ENCODE measurements at regions not wholly inside any gene's neighbourhood (a gene's known extent, or its start where the extent isn't known, plus 50 kb on each side); places are given as distances from the start of the nearest gene placed in this dataset.
"Not testable (repeated sequence)": the region's sequence is repeated elsewhere in the genome, so short reads cannot be mapped to it uniquely, and the experiment has no call there.

DNA sequence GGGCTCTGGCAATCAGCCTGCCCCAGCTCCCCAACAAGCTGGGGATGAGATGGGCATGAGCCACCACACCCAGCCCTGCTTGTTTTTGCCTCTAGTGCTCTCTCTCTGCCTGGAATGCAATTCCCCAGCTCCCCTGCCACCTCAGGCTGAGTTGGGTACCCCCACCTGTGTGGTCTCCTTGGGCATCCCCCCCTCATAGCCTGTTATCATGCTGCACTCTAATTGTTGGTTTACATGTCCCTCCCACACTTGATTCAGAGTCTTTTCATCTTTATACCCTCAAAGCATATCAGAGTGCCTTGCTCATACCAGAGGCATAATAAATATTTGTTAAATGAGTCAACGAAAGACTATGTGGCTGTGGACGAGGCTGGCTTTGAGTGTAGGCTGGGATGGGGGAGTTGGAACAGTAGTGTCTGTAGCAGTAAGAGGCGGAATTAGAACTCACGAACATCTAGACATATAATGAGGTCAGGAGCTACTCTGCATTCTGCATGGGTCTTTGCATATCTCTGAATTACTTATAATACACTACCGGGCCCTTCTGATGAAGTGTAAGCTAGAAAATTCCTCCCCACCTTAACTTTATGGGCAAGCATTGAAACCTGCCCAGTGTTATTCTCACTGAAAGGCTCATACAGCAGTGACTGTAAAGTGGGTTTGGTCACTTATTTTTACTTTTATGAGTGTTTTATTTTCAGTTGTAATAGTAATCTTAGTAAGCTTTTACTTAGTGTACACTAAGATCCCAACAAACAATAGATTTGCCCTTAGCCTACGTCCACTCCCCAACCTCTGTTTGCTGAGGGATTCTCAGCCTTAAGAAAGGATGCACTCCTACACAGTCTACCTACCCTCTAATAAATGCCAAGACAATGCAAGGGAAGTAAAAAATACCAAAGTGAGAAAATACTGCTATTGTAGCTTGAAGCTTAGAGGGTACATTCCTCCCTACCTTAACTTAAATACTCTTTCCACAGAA is 58.7 kb downstream of the EDN1 start:
- DNase-seq (ENCODE audit: low read depth in 4 of 4, low spot score in 3 of 4): no peak

DNA sequence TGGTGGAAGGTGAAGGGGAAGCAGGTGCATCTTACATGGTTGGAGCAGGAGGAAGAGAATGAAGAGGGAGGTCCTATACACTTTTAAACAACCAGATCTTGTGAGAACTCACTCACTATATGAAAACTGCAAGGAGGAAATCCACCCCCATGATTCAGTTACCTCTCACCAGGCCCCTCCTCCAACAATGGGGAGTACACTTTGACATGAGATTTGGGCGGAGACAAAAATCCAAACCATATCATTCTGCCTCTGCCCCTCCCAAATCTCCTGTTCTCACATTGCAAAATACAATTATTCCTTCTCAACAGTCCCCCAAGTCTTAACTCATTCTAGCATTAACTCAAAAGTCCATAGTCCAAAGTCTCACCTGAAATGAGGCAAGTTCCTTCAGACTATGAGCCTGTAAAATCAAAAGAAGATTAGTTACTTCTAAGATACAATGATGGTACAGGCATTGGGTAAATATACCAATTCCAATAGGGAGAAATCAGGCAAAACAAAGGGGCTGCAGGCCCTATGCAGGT is 60.5 kb downstream of the EDN1 start:
- no peak for DNase-seq (ENCODE audit: low read depth in 4 of 4, low spot score in 3 of 4)

DNA sequence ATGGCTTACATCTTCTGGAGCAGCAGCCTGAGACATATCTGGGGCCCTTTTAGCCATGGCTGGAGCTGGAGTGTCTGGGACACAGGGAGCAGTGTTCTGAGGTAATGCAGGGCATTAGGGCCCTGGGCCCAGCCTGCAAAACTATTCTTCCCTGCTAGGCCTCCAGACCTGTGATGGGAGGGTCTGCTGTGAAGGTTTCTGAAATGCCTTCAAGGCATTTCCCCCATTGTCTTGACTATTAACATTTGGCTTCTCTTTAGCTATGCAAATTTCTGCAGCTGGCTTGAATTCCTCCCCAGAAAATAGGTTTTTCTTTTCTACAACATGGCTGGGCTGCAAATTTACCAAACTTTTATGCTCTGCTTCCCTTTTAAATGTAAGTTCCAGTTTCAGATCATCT is 61.5 kb downstream of the EDN1 start:
- no peak for DNase-seq (ENCODE audit: low read depth in 4 of 4, low spot score in 3 of 4)

DNA sequence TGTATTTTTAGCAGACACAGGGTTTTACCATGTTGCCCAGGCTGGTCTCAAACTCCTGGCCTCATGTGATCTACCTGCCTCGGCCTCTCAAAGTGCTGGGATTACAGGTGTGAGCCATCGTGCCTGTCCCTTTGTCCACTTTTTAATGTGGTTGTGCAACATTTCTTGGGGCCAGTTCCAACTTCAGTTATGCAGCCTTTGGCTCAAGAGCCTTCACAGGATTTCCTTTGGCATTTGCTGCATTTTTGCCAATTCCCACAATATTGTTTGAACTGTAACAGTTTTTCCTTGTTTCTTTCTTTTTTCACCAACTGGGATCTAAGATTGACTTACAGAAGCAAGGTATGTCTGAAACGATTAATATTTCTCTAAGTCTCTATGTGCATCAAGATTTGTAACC is 63.6 kb downstream of the EDN1 start:
- no peak for DNase-seq (ENCODE audit: low read depth in 4 of 4, low spot score in 3 of 4)

DNA sequence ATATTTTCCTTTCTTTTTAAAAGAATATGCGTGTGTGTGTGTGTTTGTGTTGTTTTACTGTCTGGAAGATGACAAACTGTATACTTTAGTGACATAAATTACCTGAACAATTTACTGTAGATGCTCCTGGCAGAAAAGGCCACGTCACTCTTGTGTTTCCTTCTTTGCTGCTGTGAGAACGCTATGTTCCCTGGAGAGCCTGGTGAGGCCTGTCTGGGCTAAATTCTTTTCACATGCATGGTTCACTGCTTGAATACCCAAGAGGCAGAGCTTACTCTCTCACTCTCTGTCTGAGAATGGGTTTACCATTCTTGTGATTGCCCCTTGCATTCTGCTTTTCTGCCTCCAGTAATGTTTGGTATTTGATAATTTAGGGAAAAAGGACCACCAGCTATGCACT is 64.3 kb downstream of the EDN1 start:
- no peak for DNase-seq (ENCODE audit: low read depth in 4 of 4, low spot score in 3 of 4)

DNA sequence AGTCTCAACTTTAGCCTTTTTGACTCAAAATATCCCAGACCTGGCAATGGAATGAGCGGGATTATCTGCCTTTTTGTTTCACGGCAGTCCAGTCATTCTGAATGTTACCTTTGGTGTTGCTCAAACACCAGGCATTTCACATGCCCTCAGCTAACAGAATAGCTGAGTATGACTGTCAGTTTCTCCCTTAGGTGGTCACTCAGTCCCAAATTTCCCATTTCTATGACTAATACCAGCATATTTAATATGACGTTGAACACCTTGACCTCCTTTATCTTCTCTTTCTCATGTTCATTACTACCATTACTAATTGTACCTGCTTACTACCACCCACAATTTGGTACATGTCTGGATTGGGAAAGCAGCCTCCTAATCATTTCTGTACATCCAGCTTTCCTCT is 65.2 kb downstream of the EDN1 start:
- no peak for DNase-seq (ENCODE audit: low read depth in 4 of 4, low spot score in 3 of 4)

DNA sequence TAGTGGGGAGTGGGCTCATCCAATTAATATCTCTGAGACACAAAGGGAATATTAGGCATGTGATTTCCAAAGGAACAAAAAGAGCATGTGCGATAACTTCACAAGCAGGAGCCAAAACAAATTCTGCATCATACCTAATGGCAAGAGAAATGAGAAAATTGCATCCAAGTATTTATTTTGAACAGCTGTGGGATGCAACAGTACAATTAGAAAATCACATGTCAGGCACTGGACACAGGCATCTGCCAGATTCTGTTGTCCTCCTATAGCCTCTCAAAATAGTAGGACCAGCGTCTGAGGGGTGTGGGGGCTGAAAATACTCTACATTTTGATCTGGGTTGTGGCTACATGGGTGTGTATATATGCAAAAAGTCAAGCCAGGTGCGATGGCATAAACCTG is 66.3 kb downstream of the EDN1 start:
- no peak for DNase-seq (ENCODE audit: low read depth in 4 of 4, low spot score in 3 of 4)

DNA sequence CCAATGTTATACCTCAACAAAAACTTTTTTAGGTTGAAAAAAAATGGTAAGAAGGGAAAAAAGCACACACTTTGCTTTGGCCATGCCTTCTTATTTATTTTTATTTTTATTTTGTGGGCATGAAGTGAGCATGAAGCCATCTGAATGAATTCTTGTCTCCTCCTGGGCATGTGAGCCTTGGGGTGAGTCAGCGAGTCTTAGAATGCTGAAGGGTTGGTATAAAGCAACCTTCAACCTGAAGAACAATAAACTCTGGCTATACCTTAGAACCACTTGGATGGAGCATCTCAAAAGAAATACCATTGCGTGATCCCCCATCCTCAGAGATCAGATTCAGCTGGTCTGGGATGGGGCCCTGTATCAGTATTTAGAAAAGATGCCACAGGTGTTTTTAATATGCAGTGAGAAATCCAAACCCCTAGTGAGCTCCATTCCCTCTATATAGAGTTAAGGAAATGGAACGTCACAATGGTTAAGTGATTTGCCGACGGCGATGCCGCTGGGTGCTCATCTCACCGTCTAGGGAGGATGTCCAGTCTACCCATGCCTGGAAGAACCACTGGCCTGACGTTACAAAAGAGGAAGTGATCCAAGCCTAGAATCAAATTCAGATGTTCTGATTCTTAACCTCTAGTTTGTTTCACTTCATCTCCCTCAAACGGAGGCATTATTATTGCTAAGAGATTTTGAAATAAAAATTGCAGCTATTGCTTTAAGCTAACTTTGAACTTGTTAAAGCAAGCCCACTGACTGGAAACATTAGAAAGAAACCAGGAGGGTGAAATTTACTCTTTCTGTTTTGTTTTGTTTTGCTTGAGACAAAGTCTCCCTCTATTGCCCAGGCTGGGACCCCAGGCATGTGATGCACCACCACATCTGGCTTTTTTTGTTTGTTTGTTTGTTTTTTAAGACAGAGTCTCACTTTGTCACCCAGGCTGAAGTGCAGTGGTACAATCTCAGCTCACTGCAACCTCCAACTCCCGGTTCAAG is 67.1 kb downstream of the EDN1 start:
- DNase-seq (ENCODE audit: low read depth in 4 of 4, low spot score in 3 of 4): no peak

DNA sequence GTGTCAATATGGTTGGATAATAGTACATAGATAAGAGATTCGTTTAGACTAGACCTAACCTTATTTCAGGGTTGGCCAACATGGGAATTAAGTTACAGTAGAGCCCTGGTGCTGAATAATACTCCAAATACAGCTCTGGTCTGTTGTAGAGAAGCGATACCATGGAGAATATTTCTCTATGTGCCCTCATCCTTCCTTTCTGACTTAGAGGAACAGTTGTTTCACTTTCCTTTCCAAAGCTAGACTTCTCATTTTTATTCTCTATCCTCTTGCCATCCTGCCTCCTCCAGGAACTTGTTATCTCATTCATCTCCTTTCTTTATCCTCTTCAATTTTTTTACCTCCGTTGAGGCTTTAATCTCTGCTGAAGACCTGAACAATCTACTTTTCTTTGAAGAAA is 68.9 kb downstream of the EDN1 start:
- DNase-seq (ENCODE audit: low read depth in 4 of 4, low spot score in 3 of 4): no peak

DNA sequence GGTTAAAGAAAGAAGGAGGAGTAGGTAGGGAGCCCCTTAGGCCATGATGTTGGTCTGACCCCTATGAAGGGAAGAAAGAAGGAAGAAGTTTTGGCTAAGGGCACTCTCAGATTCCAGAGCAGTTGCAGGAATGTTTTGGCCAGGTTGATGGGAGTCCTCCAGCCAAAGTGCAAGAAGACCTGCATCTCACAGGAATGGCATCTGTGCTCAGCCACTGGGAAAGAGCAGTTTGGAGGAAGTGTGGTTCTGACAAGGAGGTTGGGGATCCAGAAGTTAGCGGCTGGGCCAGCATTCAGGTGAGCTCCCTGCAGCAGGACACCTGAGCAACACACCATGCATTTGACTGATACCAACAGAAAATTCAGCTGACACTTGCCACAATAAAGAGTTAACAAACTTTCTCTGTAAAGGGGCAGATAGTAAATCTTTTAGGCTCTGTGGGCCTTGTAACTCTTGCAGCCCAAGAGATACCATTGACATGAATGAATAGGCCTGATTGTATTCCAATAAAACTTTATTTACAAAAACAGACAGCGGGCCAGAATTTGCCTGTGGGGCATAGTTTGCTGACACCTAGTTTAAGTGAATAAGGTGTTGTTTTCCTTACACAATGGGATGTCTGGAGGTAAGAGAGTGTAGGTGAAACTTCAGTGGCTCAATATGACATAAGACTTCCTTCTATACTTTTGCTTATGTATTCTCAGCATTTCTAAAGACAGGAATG is 71.0 kb downstream of the EDN1 start:
- DNase-seq (ENCODE audit: low read depth in 4 of 4, low spot score in 3 of 4): no peak

DNA sequence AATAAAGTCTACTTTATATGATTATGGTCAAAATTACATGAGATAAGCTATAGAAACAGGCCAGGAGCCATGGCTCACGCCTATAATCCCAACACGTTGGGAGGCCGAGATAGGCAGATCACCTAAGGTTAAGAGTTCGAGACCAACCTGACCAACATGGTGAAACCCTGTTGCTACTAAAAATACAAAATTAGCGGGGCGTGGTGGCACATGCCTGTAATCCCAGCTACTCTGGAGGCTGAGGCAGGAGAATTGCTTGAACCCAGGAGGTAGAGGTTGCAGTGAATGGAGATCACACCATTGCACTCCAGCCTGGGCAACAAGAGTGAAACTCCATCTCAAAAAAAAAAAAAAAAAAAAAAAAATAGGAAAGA is 73.1 kb downstream of the EDN1 start:
- DNase-seq (ENCODE audit: low read depth in 4 of 4, low spot score in 3 of 4): not testable (repeated sequence)

DNA sequence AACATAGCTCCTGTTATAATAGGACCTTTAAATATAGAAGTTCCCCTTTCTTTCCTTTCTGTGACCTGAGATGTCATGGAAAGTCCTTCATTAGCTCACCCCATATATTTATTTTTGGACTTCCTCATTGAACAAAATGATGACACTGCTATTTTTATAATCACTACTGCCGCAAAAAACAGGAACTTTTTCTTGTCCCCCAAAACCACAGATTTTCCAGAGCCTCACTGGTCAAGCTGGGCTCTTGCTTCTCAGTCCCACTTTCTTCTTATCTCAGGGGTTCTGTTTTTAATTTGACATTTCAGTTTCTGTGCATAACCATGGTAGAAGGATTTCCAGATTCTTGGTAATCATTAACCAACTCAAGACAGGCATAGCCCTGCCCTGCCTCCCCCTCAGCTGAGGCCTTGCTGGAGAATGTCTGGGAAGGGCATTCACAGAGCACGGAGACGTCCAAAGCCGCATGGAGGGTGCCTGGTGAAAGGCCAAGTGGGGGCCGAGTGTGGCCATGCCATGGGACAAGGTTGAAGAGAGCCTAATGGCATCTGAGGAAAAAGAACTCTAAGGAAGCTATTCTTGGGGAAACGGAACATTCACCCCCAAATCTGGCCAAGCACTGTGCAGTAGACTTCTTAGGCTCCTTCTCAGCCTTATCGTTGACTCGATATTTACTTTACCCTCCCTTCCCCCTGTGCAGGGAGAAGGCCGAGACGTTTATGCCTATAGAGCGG is 73.7 kb downstream of the EDN1 start:
- DNase-seq (ENCODE audit: low read depth in 4 of 4, low spot score in 3 of 4): no peak

DNA sequence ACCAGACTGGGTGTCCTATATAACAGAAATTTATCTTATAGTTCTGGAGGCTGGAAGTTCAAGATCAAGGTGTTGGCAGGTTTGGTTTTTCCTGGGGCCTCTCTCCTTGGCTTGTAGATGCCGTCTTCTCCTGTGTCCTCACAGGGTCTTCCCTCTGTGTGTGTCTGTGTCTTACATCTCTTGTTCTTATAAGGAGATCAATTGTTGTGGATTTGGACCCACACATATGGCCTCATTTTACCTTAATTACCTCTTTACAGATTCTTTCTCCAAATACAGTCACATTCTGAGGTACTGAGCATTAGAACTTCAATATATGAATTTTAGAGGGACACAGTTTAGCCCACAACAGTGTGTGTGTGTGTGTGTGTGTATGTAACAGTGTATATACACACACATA is 74.5 kb downstream of the EDN1 start:
- DNase-seq (ENCODE audit: low read depth in 4 of 4, low spot score in 3 of 4): no peak

DNA sequence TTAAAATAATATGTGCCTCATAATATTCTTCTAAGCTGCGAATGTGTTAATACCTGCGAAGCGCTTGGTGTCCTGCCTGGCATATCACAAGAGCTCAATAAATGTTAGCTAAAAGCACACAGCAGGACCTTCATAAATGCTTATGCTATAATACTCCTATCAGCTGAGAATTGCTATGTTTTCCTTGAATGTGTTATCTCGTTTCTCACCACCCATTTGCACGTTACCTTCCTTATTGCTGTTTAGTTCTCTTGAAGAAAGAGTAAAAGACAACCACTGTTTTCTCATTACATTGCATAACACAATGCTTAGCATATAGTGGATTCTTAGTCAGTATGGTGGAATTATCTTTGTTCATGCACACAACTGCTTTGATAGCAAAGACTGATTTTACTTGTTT is 76.6 kb downstream of the EDN1 start:
- DNase-seq (ENCODE audit: low read depth in 4 of 4, low spot score in 3 of 4): no peak

DNA sequence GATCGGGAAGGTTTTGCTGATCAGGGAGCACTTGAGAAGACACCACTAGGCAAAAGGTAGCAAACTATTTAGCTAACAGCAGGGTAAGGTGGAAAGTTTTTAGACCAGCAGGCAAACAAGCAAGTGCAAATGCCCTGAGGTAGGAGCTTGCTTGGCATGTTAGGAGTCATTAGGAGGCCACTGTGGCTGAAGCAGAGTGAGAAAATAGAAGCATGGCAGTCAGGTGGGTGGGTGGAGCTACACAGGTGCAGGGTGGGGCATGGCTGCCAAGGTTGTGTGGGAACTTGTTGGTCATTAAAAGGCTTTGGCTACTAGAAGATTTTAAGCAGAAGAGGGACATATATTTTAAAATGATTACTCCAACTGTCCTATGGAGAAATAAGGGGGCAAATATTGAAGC is 77.3 kb downstream of the EDN1 start:
- no peak for DNase-seq (ENCODE audit: low read depth in 4 of 4, low spot score in 3 of 4)

DNA sequence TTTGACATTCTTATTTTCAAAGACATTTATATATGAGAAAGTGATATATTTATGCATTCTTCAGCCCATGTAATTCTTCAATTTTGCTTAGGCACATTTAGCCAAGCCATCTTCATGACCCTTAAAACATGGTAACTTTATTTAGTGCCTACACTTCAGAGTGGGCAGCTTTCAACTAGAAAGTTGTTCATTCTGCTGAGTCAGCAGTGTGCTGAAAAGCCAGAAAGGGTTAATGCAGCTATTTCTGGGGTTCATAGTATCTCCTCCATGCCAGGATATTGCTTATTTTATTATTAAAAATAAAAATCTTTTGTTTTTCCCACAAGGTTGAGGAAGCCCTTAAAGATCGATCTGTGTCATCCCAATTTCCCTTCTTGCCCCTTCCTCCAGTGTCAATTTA is 79.2 kb downstream of the EDN1 start:
- DNase-seq (ENCODE audit: low read depth in 4 of 4, low spot score in 3 of 4): no peak

DNA sequence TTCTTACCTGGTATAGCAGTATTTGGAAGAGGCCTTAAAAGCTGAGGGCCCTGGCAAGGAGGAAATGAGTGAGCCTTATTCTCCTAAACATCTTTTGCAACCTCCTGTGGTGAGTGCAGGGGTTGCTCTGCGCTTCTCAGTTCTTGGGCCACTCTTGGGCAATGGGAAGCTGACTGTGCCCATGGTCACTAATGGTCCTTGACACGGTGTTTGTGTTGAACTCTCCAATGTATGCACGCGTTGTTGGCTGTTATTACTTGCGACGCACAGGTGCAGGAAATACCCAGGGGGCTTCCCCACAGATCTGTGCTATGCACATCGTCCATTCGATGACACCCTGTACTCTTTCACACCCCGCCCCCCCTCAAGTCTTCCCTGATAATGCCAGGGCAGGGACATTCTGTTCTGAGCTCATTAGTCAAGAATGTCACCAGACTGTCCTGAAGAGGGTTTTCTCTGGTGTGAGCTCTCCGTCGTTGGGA is 79.7 kb downstream of the EDN1 start:
- DNase-seq (ENCODE audit: low read depth in 4 of 4, low spot score in 3 of 4): no peak

DNA sequence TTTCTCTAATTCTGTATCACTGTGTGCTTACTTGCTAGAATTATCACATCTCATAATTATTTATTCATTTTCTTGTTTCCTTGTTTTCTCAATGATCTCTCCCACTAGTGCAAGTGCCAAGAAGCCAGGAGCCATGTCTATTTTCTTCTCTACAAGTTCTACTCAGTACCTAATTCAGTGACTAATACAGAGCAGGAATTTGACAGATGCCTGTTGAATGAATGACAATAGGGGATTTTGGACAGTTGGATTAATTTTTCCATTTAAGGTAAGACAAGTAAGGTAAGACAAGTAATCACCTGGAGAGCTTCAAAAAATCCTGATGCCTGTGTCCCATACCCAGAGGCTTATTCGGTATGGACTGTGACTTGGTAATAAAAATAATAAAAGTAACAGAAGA is 81.0 kb downstream of the EDN1 start:
- DNase-seq (ENCODE audit: low read depth in 4 of 4, low spot score in 3 of 4): no peak

DNA sequence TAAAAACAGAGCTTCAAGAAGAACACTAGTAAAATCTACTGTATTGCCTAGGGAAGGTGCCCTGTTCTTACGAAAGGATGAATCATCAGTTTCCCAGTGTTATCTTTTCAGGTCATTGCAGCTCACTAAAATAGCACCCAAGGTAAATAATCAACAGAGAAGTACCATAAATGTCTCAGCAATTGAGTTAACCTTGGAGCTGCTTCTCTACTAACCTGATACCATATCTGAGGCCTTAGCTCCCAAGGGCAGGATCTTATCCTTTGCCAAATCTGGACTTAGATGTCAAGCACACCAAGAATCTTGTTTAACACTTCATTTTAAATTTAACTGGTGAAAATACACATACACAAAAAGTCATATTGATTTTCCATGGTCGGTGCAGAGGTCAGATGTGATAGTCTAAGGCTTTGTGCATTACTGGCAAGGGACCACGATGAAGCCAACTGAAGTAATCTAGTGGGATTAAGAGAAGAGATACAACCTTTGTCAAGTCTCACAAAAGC is 81.5 kb downstream of the EDN1 start:
- no peak for DNase-seq (ENCODE audit: low read depth in 4 of 4, low spot score in 3 of 4)

DNA sequence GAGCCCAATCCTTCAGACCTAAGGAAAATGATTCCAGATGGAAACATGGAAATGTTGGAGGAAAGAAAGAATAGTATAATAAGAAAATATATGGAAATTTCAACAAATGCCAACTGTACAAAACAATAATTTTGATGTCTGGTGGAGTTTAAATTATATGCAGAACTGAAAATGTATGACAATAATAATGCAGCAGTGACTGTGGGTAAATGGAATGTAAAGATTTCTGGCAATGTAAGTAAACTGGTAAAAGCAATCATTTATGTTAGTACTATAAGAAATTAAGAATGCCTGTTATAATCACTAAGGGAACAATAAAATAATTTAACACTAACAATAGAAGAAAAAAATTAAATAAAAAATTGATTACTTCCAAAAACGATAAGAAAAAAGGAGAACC is 89.0 kb downstream of the EDN1 start:
- no peak for DNase-seq (ENCODE audit: low read depth in 4 of 4, low spot score in 3 of 4)

Data from right renal pelvis (tissue), 4 donors.